ENCODE measurements at regions not wholly inside any gene's neighbourhood (a gene's known extent, or its start where the extent isn't known, plus 50 kb on each side); places are given as distances from the start of the nearest gene placed in this dataset.

DNA sequence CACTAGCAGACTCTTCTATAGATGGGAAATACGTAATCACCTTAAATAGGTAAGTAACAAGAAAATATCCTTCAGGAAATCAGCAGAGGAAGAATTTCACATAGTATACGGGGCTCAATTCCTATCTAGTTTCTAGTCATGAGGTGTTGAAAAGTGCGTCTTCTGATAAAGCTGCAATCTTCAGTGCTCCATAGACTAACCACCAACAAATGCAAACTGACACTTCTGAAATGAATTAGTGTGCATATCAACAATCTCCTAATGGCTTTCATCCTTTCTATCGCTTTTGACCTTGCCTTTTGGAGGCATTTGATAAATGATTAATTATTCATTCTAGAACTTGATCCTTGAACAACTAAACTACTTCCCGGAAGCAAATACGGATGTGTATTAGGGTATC lies 2306.6 kb upstream of the AGA start:
- H3K4me3 ChIP-seq (ENCODE audit: insufficient read depth, low read length) = no peak overlapping the region

GRCh38 chr4:179750374-179750773 lies 2308.1 kb upstream of the AGA start:
- H3K79me2 ChIP-seq (ENCODE audit: insufficient read depth, low read length) = no peaks in the 10 kb centered on the region
- peaks cover 4% of the 10 kb centered on the region for H3K9me3 ChIP-seq (ENCODE audit: low read depth, low read length)
- no peaks in the 10 kb centered on the region for H4K20me1 ChIP-seq (ENCODE audit: insufficient read depth, low read length)
- no peaks in the 10 kb centered on the region for H3K27me3 ChIP-seq (ENCODE audit: insufficient read depth, low read length)
- no peak overlapping the region for H3K27ac ChIP-seq (ENCODE audit: low read depth, low read length)
- H3K36me3 ChIP-seq (ENCODE audit: insufficient read depth, low read length) = no peaks in the 10 kb centered on the region
- no peaks in the 10 kb centered on the region for H3K4me1 ChIP-seq (ENCODE audit: insufficient read depth, low read length)
- H3K4me3 ChIP-seq (ENCODE audit: insufficient read depth, low read length) = no peak overlapping the region
- H3K4me2 ChIP-seq (ENCODE audit: insufficient read depth, low read length) = no peak overlapping the region
- no peak for DNase-seq (ENCODE audit: insufficient read length, low spot score, missing footprints)
- no peak overlapping the region for H2AFZ ChIP-seq (ENCODE audit: low read length)
- TF ChIP-seq CTCF (IDR thresholded peaks at IDR 0.05; ENCODE audit: extremely low read depth, low read depth, low read length) = no peak

More for the DNA sequence above, 2306.6 kb upstream of the AGA start:
- Histone ChIP-seq H3K27me3 (ENCODE audit: insufficient read depth, low read length) (no peaks in the 10 kb centered on the region), H3K9me3 (ENCODE audit: low read depth, low read length) (peaks cover 4% of the 10 kb centered on the region), H3K27ac (ENCODE audit: low read depth, low read length) (no peak overlapping the region), H3K4me2 (ENCODE audit: insufficient read depth, low read length) (no peak overlapping the region), H3K4me1 (ENCODE audit: insufficient read depth, low read length) (no peaks in the 10 kb centered on the region), H3K79me2 (ENCODE audit: insufficient read depth, low read length) (no peaks in the 10 kb centered on the region), H2AFZ (ENCODE audit: low read length) (no peak overlapping the region), H4K20me1 (ENCODE audit: insufficient read depth, low read length) (no peaks in the 10 kb centered on the region), H3K36me3 (ENCODE audit: insufficient read depth, low read length) (no peaks in the 10 kb centered on the region)
- no peak for TF ChIP-seq CTCF (IDR thresholded peaks at IDR 0.05; ENCODE audit: extremely low read depth, low read depth, low read length)
- DNase-seq (ENCODE audit: insufficient read length, low spot score, missing footprints) = no peak

- H3K4me3 ChIP-seq (ENCODE audit: insufficient read depth, low read length) = no peak overlapping the region
- no peaks in the 10 kb centered on the region for H3K36me3 ChIP-seq (ENCODE audit: insufficient read depth, low read length)
- no peak overlapping the region for H3K27ac ChIP-seq (ENCODE audit: low read depth, low read length)
- no peaks in the 10 kb centered on the region for H3K4me1 ChIP-seq (ENCODE audit: insufficient read depth, low read length)
- H4K20me1 ChIP-seq (ENCODE audit: insufficient read depth, low read length) = no peaks in the 10 kb centered on the region
- H3K9me3 ChIP-seq (ENCODE audit: low read depth, low read length) = peaks cover 4% of the 10 kb centered on the region
- H3K79me2 ChIP-seq (ENCODE audit: insufficient read depth, low read length) = no peaks in the 10 kb centered on the region
- H3K4me2 ChIP-seq (ENCODE audit: insufficient read depth, low read length) = no peak overlapping the region
- H2AFZ ChIP-seq (ENCODE audit: low read length) = no peak overlapping the region
- H3K27me3 ChIP-seq (ENCODE audit: insufficient read depth, low read length) = no peaks in the 10 kb centered on the region
- no peak for DNase-seq (ENCODE audit: insufficient read length, low spot score, missing footprints)
- TF ChIP-seq CTCF (IDR thresholded peaks at IDR 0.05; ENCODE audit: extremely low read depth, low read depth, low read length) = no peak
These were observed 2309.4 kb upstream of the AGA start for GRCh38 chr4:179751669-179752068.

DNA sequence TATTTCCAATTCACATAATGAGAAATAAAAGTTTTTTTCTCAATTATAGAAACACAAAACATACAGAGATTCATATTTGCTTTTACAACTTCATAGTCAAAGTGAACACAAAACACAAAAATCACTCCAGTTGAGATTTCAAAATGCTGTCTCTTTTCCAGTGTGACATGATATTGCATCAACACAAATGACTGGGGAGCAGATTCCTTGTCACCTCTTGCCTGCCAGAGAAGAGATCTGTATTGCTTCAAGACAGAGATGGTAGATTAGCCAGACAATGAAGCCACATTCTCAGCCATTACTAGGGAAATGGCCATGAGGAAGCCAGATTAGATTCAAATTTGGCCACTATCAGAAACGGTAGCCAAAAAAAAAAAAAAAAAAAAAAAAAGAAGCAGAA lies 2313.1 kb upstream of the AGA start:
- Histone ChIP-seq H3K79me2 (ENCODE audit: insufficient read depth, low read length) (no peaks in the 10 kb centered on the region), H3K27ac (ENCODE audit: low read depth, low read length) (no peak overlapping the region), H3K4me1 (ENCODE audit: insufficient read depth, low read length) (no peaks in the 10 kb centered on the region), H3K27me3 (ENCODE audit: insufficient read depth, low read length) (no peaks in the 10 kb centered on the region), H3K9me3 (ENCODE audit: low read depth, low read length) (no peaks in the 10 kb centered on the region), H3K36me3 (ENCODE audit: insufficient read depth, low read length) (no peaks in the 10 kb centered on the region), H3K4me3 (ENCODE audit: insufficient read depth, low read length) (no peak overlapping the region), H2AFZ (ENCODE audit: low read length) (no peak overlapping the region), H3K4me2 (ENCODE audit: insufficient read depth, low read length) (no peak overlapping the region), H4K20me1 (ENCODE audit: insufficient read depth, low read length) (no peaks in the 10 kb centered on the region)
- TF ChIP-seq CTCF (IDR thresholded peaks at IDR 0.05; ENCODE audit: extremely low read depth, low read depth, low read length) = no peak
- DNase-seq (ENCODE audit: insufficient read length, low spot score, missing footprints) = no peak
